ENCODE measurements at regions not wholly inside any gene's neighbourhood (a gene's known extent, or its start where the extent isn't known, plus 50 kb on each side); places are given as distances from the start of the nearest gene placed in this dataset.

DNA sequence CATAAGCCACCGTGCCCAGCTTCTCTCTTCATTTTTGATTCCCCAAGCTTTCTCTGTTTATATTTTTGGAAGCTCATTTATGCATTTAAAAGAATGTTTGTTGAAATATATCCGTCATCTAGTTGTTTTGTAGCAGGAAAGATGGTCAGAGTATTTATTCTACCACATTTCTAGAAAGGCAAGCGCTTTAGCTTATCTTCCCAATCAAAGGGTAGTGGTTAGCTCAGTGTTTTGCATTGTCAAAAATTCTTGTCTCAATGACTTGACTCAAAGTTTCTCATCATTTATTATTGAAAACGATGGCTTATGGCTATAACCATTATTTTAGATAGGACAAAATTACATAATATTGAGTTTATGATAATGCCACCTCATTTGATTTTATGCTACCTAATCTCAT lies 116.1 kb upstream of the ZP4 start:
- TF ChIP-seq CTCF (IDR thresholded peaks at IDR 0.05) (no peak), POLR2A (IDR thresholded peaks at IDR 0.05) (no peak)
